Left lung (tissue), 4 donors: ENCODE measurements at regions not wholly inside any gene's neighbourhood (a gene's known extent, or its start where the extent isn't known, plus 50 kb on each side); places are given as distances from the start of the nearest gene placed in this dataset.
A peak's percentile ranks its signal among the peaks of the same experiment; 100 is the strongest.
"Not testable (repeated sequence)": the region's sequence is repeated elsewhere in the genome, so short reads cannot be mapped to it uniquely, and the experiment has no call there.

Experiments
- ATAC-seq: fragments of 200-7000 bp; cut with Tn5 transposase; one replicate; pipeline ENCODE4 v1.9.1; 2020; ENCODE audit warnings: moderate library complexity
- DNase-seq, 4 donors: peaks; one replicate each; pipeline ENCODE4 v3.0.0-alpha.2; 2013 to 2020
- H3K27ac ChIP-seq, 2 donors: fragments of 200-600 bp; sonication (generic) in 1 of 2; one replicate each; pipeline versions ENCODE4 v1.5.0 to v1.8.0; 2020 to 2021
- H3K27me3 ChIP-seq, 2 donors: fragments of 200-600 bp; sonication (generic) in 1 of 2; one replicate each; pipeline versions ENCODE4 v1.5.0 to v1.8.0; 2020 to 2021
- H3K36me3 ChIP-seq, 2 donors: fragments of 200-600 bp; sonication (generic) in 1 of 2; one replicate each; pipeline versions ENCODE4 v1.5.0 to v1.8.0; 2020 to 2021
- H3K4me1 ChIP-seq, 2 donors: fragments of 200-600 bp; one replicate each; pipeline ENCODE4 v1.8.0; 2021
- H3K4me3 ChIP-seq, 2 donors: fragments of 200-600 bp; sonication (generic) in 1 of 2; one replicate each; pipeline versions ENCODE4 v1.5.0 to v1.8.0; 2020 to 2021; ENCODE audit warnings: mild to moderate bottlenecking in 1 of 2
- H3K9me3 ChIP-seq, 2 donors: fragments of 200-600 bp; sonication (generic) in 1 of 2; one replicate each; pipeline versions ENCODE4 v1.5.0 to v1.8.0; 2020 to 2021
- CTCF ChIP-seq, 2 donors: fragments of 200-600 bp; sonication (generic) in 1 of 2; IDR thresholded peaks; one replicate each; pipeline versions ENCODE4 v1.5.0 to v1.8.0; 2021; ENCODE audit warnings: antibody characterized with exemption in 2 of 2
- intact Hi-C, 2 donors: fragments of 100-400 bp; cut with DNase I; formaldehyde crosslinking; loops; one replicate each; pipeline versions ENCODE4 v1.11.2 to v1.14.2; 2022
- donor health status: DM: no; HTN: yes; CAD: no.
- donor health status: DM: no; HTN: no; CAD: no.

DNA sequence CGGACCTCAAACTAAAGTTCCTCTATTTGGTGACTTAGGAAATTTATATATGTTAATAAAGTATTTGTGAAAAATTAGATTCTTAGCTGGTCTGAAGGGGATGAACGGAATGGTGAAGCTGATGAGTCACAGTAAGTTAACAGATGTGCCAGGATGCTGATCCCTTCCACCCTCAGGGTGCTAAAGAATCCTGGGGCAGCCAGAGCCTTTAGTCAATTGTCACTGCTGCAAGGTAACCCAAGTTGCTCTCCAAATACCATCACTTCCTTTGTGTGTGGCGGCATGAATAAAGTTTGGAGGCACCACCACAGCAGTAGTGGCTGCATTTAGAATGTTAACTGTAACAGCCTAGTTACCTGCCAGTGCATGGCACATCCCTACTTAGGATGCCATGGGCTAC lies 222.6 kb upstream of the PPP1R3A start:
- intact Hi-C loops: no loop called here
- Histone ChIP-seq H3K27me3 (no peaks in the 10 kb centered on the region), H3K4me3 (no peak overlapping the region), H3K27ac (no peak overlapping the region), H3K4me1 (no peaks in the 10 kb centered on the region), H3K36me3 (no peaks in the 10 kb centered on the region), H3K9me3 (no peaks in the 10 kb centered on the region)
- DNase-seq (no peak), ATAC-seq (no peak)
- no peak for TF ChIP-seq CTCF (IDR thresholded peaks at IDR 0.05)

DNA sequence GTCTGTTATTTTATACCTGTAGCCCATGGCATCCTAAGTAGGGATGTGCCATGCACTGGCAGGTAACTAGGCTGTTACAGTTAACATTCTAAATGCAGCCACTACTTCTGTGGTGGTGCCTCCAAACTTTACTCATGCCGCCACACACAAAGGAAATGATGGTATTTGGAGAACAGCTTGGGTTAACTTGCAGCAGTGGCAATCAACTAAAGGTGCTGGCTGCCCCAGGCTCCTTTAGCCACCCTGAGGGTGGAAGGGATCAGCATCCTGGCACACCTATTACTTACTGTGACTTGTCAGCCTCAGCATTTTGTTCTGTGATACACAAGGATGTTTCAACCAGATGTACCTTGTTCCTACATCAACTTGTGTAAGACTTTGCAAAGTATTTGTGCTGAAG lies 221.8 kb upstream of the PPP1R3A start:
- H3K27me3 ChIP-seq: no peaks in the 10 kb centered on the region
- ATAC-seq (no peak), DNase-seq (no peak)
- intact Hi-C loops: no loop called here
- H3K27ac ChIP-seq: no peak overlapping the region
- no peaks in the 10 kb centered on the region for H3K36me3 ChIP-seq
- H3K9me3 ChIP-seq: no peaks in the 10 kb centered on the region
- TF ChIP-seq CTCF (IDR thresholded peaks at IDR 0.05): no peak
- no peaks in the 10 kb centered on the region for H3K4me1 ChIP-seq
- no peak overlapping the region for H3K4me3 ChIP-seq

DNA sequence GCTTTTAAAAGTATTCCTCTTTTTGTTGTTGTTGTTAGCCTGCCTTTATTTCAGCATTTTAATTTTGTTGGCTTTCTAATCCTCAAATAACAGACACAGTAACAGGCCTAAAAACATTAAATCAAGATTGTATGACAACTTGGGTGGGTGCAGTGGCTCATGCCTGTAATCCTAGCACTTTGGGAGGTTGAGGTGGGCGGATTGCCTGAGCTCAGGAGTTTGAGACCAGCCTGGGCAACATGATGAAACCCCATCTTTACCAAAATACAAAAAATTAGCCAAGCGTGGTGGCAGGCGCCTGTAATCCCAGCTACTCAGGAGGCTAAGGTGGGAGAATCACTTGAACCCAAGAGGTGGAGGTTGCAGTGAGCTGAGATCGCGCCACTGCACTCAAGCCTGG lies 220.9 kb upstream of the PPP1R3A start:
- H3K9me3 ChIP-seq: not testable (repeated sequence)

GRCh38 chr7:114138587-114138986 lies 219.8 kb upstream of the PPP1R3A start:
- DNase-seq: no peak
- Histone ChIP-seq H3K27me3 (no peaks in the 10 kb centered on the region), H3K27ac (no peak overlapping the region), H3K9me3 (no peaks in the 10 kb centered on the region), H3K36me3 (no peaks in the 10 kb centered on the region), H3K4me1 (no peaks in the 10 kb centered on the region), H3K4me3 (no peak overlapping the region)
- no peak for ATAC-seq
- intact Hi-C loops: no loop called here
- no peak for TF ChIP-seq CTCF (IDR thresholded peaks at IDR 0.05)

More for the DNA sequence above, 220.9 kb upstream of the PPP1R3A start:
- ATAC-seq, intact Hi-C loops, H3K4me1 ChIP-seq, H3K27ac ChIP-seq, H3K36me3 ChIP-seq, DNase-seq, H3K27me3 ChIP-seq, H3K4me3 ChIP-seq: not testable (repeated sequence)

- Histone ChIP-seq H3K4me1 (no peaks in the 10 kb centered on the region), H3K27me3 (no peaks in the 10 kb centered on the region), H3K27ac (no peak overlapping the region), H3K36me3 (no peaks in the 10 kb centered on the region), H3K9me3 (no peaks in the 10 kb centered on the region), H3K4me3 (no peak overlapping the region)
- ATAC-seq: no peak
- TF ChIP-seq CTCF (IDR thresholded peaks at IDR 0.05): no peak
- DNase-seq: no peak
- intact Hi-C loops: no loop called here
Observed at GRCh38 chr7:114133717-114134116, 214.9 kb upstream of the PPP1R3A start.

GRCh38 chr7:114130866-114131265 lies 212.1 kb upstream of the PPP1R3A start:
- Histone ChIP-seq H3K36me3 (no peaks in the 10 kb centered on the region), H3K4me1 (no peaks in the 10 kb centered on the region), H3K27ac (no peak overlapping the region), H3K4me3 (no peak overlapping the region), H3K27me3 (no peaks in the 10 kb centered on the region), H3K9me3 (no peaks in the 10 kb centered on the region)
- TF ChIP-seq CTCF (IDR thresholded peaks at IDR 0.05): no peak
- ATAC-seq (peak; percentile 27), DNase-seq (peak in 2 of 4 donors; percentile 9 to 10)
- intact Hi-C loops: no loop called here
